ENCODE measurements at regions not wholly inside any gene's neighbourhood (a gene's known extent, or its start where the extent isn't known, plus 50 kb on each side); places are given as distances from the start of the nearest gene placed in this dataset.
A peak's percentile ranks its signal among the peaks of the same experiment; 100 is the strongest.

DNA sequence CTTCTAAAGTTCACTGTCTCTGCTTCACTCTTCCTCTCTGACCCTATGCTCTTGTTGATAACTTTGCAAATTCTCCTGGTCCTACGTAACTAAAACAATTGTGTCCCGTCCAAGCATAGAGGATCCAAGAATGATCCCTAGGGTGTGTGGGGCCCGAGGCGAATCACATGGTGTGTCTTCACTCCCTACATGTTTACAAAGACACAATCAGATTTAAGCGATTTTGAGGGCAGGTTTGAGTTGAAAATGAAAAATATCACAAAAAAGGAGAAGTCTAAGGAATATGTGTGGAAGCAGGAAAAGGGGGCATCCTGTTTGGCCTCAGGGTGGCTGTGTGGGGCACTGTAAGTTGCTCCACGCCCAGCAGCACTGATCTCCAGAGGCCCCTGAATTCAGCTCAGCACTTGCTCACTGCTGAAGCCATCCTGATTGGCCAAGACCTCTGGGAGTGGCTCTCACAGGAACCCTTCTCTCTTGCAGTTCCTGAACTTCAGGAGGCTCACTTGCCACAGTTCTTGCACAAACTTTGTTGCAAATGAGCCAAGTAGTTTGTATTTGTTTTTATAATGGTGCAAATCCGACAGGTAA is 363.6 kb downstream of the ZNF521 start:
- Histone ChIP-seq H2BK12ac (ENCODE audit: insufficient read length, low read depth, low read length) (no peak overlapping the region), H2AFZ (ENCODE audit: low read length) (no peak overlapping the region), H3K18ac (ENCODE audit: insufficient read length, low read depth, low read length) (no peak overlapping the region), H3K9me3 (ENCODE audit: control insufficient read depth, low read depth, low read length) (no peaks in the 10 kb centered on the region), H3K4ac (ENCODE audit: low read depth, low read length) (no peak overlapping the region), H3K27ac (ENCODE audit: insufficient read length, low read depth, low read length) (no peak overlapping the region), H4K5ac (ENCODE audit: insufficient read length, low read depth, low read length) (no peak overlapping the region), H2BK20ac (ENCODE audit: low read depth, low read length, poor library complexity, severe bottlenecking) (no peak overlapping the region), H3K4me1 (ENCODE audit: insufficient read depth, low read length) (peaks cover 10% of the 10 kb centered on the region), H2BK15ac (ENCODE audit: low read depth, low read length) (no peak overlapping the region), H4K20me1 (ENCODE audit: control insufficient read depth, insufficient read depth, insufficient read length) (no peaks in the 10 kb centered on the region), H3K9ac (ENCODE audit: extremely low read depth, insufficient read length, low read length) (no peak overlapping the region), H4K91ac (ENCODE audit: insufficient read length, low read depth, low read length) (no peak overlapping the region), H3K27me3 (ENCODE audit: insufficient read depth, low read length) (no peaks in the 10 kb centered on the region; the same call in 1 of the 2 replicates), H3K23me2 (ENCODE audit: insufficient read length, low read depth, low read length, poor library complexity, severe bottlenecking) (no peaks in the 10 kb centered on the region), H2AK5ac (ENCODE audit: insufficient read length, low read length) (no peak overlapping the region), H3T11ph (ENCODE audit: low read length) (no peak overlapping the region), H3K23ac (ENCODE audit: insufficient read length, low read depth, low read length) (no peak overlapping the region), H3K79me2 (ENCODE audit: insufficient read depth, low read length) (no peaks in the 10 kb centered on the region), H4K8ac (replicated peaks; ENCODE audit: insufficient read length, low read depth, low read length) (no peak overlapping the region), H2BK120ac (ENCODE audit: low read depth, low read length, poor library complexity, severe bottlenecking) (no peak overlapping the region), H3K4me2 (ENCODE audit: insufficient read depth, insufficient read length, low read length) (no peak overlapping the region), H2BK5ac (ENCODE audit: insufficient read length, low read length) (no peak overlapping the region), H3K56ac (ENCODE audit: insufficient read length, low read depth, low read length) (no peak overlapping the region), H3K79me1 (ENCODE audit: insufficient read depth, low read depth, low read length, poor library complexity, severe bottlenecking) (no peaks in the 10 kb centered on the region), H3K14ac (ENCODE audit: insufficient read depth, low read length) (no peak overlapping the region)
- Mint-ChIP-seq H3K9me3 (no peaks in the 10 kb centered on the region; a peak in 1 of 5 replicates), H3K4me3 (no peak overlapping the region), H3K27me3 (ENCODE audit: low read depth) (peaks cover 6% of the 10 kb centered on the region; the same call in 1 of the 2 replicates), H3K27ac (no peak overlapping the region), H3K4me1 (peaks cover 44 to 49% of the 10 kb centered on the region in 2 experiments), H3K36me3 (ENCODE audit: insufficient read depth in 1 of 3, low read depth in 3 of 3) (no peaks in the 10 kb centered on the region; a peak in 1 of 7 replicates)
- peak; percentile 43 for DNase-seq
- no CpG with 5 or more reads among the region's 7 CpGs for WGBS (ENCODE audit: extremely low coverage, insufficient read length, low lambda C conversion rate)
- TF ChIP-seq, protein P1, sequence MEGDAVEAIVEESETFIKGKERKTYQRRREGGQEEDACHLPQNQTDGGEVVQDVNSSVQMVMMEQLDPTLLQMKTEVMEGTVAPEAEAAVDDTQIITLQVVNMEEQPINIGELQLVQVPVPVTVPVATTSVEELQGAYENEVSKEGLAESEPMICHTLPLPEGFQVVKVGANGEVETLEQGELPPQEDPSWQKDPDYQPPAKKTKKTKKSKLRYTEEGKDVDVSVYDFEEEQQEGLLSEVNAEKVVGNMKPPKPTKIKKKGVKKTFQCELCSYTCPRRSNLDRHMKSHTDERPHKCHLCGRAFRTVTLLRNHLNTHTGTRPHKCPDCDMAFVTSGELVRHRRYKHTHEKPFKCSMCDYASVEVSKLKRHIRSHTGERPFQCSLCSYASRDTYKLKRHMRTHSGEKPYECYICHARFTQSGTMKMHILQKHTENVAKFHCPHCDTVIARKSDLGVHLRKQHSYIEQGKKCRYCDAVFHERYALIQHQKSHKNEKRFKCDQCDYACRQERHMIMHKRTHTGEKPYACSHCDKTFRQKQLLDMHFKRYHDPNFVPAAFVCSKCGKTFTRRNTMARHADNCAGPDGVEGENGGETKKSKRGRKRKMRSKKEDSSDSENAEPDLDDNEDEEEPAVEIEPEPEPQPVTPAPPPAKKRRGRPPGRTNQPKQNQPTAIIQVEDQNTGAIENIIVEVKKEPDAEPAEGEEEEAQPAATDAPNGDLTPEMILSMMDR (conservative IDR thresholded peaks at IDR 0.05): no peak
